H1 (cell line): ENCODE measurements at regions not wholly inside any gene's neighbourhood (a gene's known extent, or its start where the extent isn't known, plus 50 kb on each side); places are given as distances from the start of the nearest gene placed in this dataset.

Experiments used
- CTCF ChIA-PET: fragments of 300-600 bp; sonication (Branson Sonifier 250); formaldehyde crosslinking; loops from one replicate; lab custom pipeline; 2021; ENCODE audit not compliant: partially characterized antibody; lab: Charles Lee
- POLR2A ChIA-PET: fragments of 300-600 bp; sonication (Branson Sonifier 250); formaldehyde crosslinking; loops from one replicate; lab custom pipeline; 2021; ENCODE audit warnings: inconsistent platforms; ENCODE audit not compliant: partially characterized antibody; lab: Charles Lee
- DNase-seq, 2 experiments: peaks; one replicate each; pipeline versions ENCODE4 v3.0.0 to v3.0.0-alpha.2; 2010 to 2022; ENCODE audit warnings: low spot score in 2 of 2, low read depth in 1 of 2, mixed read lengths in 1 of 2
- FAIRE-seq: peaks from 2 replicates; lab custom pipeline; 2011; peaks lifted over from hg19 to GRCh38; lab: Jason Lieb, UNC
- H2AFZ ChIP-seq: 2 replicates; pipeline ENCODE4 v1.8.1; 2012; ENCODE audit warnings: low read length, inconsistent platforms
- H2AK5ac ChIP-seq: 2 replicates; pipeline ENCODE4 v1.6.1; 2013; ENCODE audit warnings: low read depth, low read length
- H2BK120ac ChIP-seq: replicated peaks from 2 replicates; pipeline ENCODE3; 2013; ENCODE audit warnings: low read depth, low read length, inconsistent platforms
- H2BK12ac ChIP-seq: 2 replicates; pipeline ENCODE4 v1.6.1; 2013; ENCODE audit warnings: low read depth, low read length
- H2BK15ac ChIP-seq: 2 replicates; pipeline ENCODE4 v1.6.1; 2013; ENCODE audit warnings: low read length
- H2BK20ac ChIP-seq: 2 replicates; pipeline ENCODE4 v1.6.1; 2013; ENCODE audit warnings: low read length
- H2BK5ac ChIP-seq: 2 replicates; pipeline ENCODE4 v1.6.1; 2013; ENCODE audit warnings: low read depth, low read length
- H3K14ac ChIP-seq: 2 replicates; pipeline ENCODE4 v1.6.1; 2013; ENCODE audit warnings: inconsistent platforms; ENCODE audit not compliant: insufficient read length
- H3K18ac ChIP-seq: 2 replicates; pipeline ENCODE4 v1.6.1; 2013; ENCODE audit warnings: low read length; ENCODE audit errors: extremely low read depth
- H3K23ac ChIP-seq: 2 replicates; pipeline ENCODE4 v1.6.1; 2013; ENCODE audit warnings: inconsistent platforms; ENCODE audit not compliant: insufficient read length
- H3K23me2 ChIP-seq: 2 replicates; pipeline ENCODE4 v1.6.1; 2013; ENCODE audit warnings: low read depth, low read length
- H3K27ac ChIP-seq: 2 replicates; pipeline ENCODE4 v1.6.1; 2011; ENCODE audit warnings: low read depth, low read length, inconsistent platforms
- H3K27me3 ChIP-seq, 4 experiments: replicated peaks in 1 of 4; 1 replicate in 1 of 4; 2 replicates in 3 of 4; pipeline versions ENCODE4 v1.6.1 to v1.8.1; 2011 to 2013; ENCODE audit warnings: low read length in 3 of 4, mild to moderate bottlenecking in 3 of 4, inconsistent platforms in 2 of 4, mixed read lengths in 2 of 4, moderate library complexity in 1 of 4; ENCODE audit not compliant: control insufficient read depth in 3 of 4, insufficient read depth in 3 of 4; ENCODE audit errors: extremely low read depth in 1 of 4
- H3K36me3 ChIP-seq, 4 experiments: 2 replicates each; pipeline versions ENCODE4 v1.6.1 to v1.8.1; 2011 to 2013; ENCODE audit warnings: mild to moderate bottlenecking in 4 of 4, low read length in 3 of 4, moderate library complexity in 2 of 4, control low read depth in 1 of 4, inconsistent platforms in 1 of 4; ENCODE audit not compliant: insufficient read depth in 4 of 4, control insufficient read depth in 2 of 4
- H3K4ac ChIP-seq: replicated peaks from 2 replicates; pipeline ENCODE3; 2013; ENCODE audit warnings: low read length, low read depth, mixed read lengths, inconsistent platforms; ENCODE audit not compliant: insufficient read length
- H3K4me1 ChIP-seq, 4 experiments: replicated peaks in 1 of 4; 1 replicate in 1 of 4; 2 replicates in 3 of 4; pipeline versions ENCODE4 v1.6.1 to v1.8.1; 2011 to 2013; ENCODE audit warnings: low read length in 3 of 4, inconsistent platforms in 2 of 4, mixed read lengths in 1 of 4; ENCODE audit not compliant: insufficient read depth in 4 of 4, control insufficient read depth in 3 of 4
- H3K4me2 ChIP-seq, 2 experiments: 2 replicates each; pipeline versions ENCODE4 v1.6.1 to v1.8.1; 2011 to 2013; ENCODE audit warnings: low read depth in 2 of 2, low read length in 2 of 2, control low read depth in 1 of 2, inconsistent platforms in 1 of 2, mild to moderate bottlenecking in 1 of 2; ENCODE audit not compliant: insufficient read depth in 1 of 2
- H3K4me3 ChIP-seq, 4 experiments: fragments of 200-600, 300-600 bp in 1 of 4; sonication (generic), shearing (Covaris generic), sonication (Bioruptor Twin) in 1 of 4; 2 replicates each; pipeline versions ENCODE4 v1.5.1 to v1.8.1; 2011 to 2016; ENCODE audit warnings: low read length in 4 of 4, low read depth in 3 of 4, control low read depth in 2 of 4, inconsistent platforms in 2 of 4, mild to moderate bottlenecking in 2 of 4, mixed read lengths in 1 of 4, moderate library complexity in 1 of 4; ENCODE audit not compliant: insufficient read depth in 2 of 4; ENCODE audit errors: extremely low read depth in 1 of 4
- H3K56ac ChIP-seq: replicated peaks from 2 replicates; pipeline ENCODE3; 2013; ENCODE audit warnings: low read depth, mild to moderate bottlenecking, mixed read lengths, low read length, inconsistent platforms; ENCODE audit not compliant: insufficient read length
- H3K79me1 ChIP-seq: 2 replicates; pipeline ENCODE4 v1.6.1; 2013; ENCODE audit warnings: low read depth, low read length, control low read depth
- H3K79me2 ChIP-seq, 2 experiments: 2 replicates each; pipeline versions ENCODE4 v1.6.1 to v1.8.1; 2012 to 2013; ENCODE audit warnings: low read length in 2 of 2, mild to moderate bottlenecking in 2 of 2, inconsistent platforms in 1 of 2; ENCODE audit not compliant: insufficient read depth in 2 of 2, control insufficient read depth in 1 of 2
- H3K9ac ChIP-seq, 4 experiments: replicated peaks in 1 of 4; 1 replicate in 1 of 4; 2 replicates in 3 of 4; pipeline versions ENCODE4 v1.6.1 to v1.8.1; 2011 to 2013; ENCODE audit warnings: low read depth in 3 of 4, low read length in 3 of 4, control low read depth in 2 of 4, mild to moderate bottlenecking in 2 of 4, moderate library complexity in 2 of 4, inconsistent platforms in 1 of 4; ENCODE audit errors: extremely low read depth in 1 of 4
- H3K9me3 ChIP-seq, 2 experiments: 2 replicates each; pipeline versions ENCODE4 v1.6.1 to v1.8.1; 2012 to 2013; ENCODE audit warnings: mild to moderate bottlenecking in 2 of 2, moderate library complexity in 2 of 2, control low read depth in 1 of 2, inconsistent platforms in 1 of 2, low read depth in 1 of 2, low read length in 1 of 2, mixed read lengths in 1 of 2; ENCODE audit not compliant: insufficient read depth in 2 of 2
- H4K20me1 ChIP-seq, 2 experiments: replicated peaks in 1 of 2; 2 replicates each; pipeline versions ENCODE3 to v1.8.1; 2011 to 2013; ENCODE audit warnings: inconsistent platforms in 2 of 2, low read length in 2 of 2, mild to moderate bottlenecking in 1 of 2; ENCODE audit not compliant: insufficient read depth in 2 of 2, control insufficient read depth in 1 of 2
- H4K5ac ChIP-seq: 2 replicates; pipeline ENCODE4 v1.6.1; 2013; ENCODE audit warnings: low read length, low read depth, mixed read lengths, inconsistent platforms; ENCODE audit not compliant: insufficient read length
- H4K8ac ChIP-seq: 2 replicates; pipeline ENCODE4 v1.8.0; 2013; ENCODE audit warnings: mild to moderate bottlenecking, moderate library complexity, low read length, inconsistent platforms; ENCODE audit not compliant: insufficient read depth; ENCODE audit errors: extremely low read depth
- H4K91ac ChIP-seq: replicated peaks from 2 replicates; pipeline ENCODE3; 2013; ENCODE audit warnings: low read length, mixed read lengths, inconsistent platforms; ENCODE audit not compliant: insufficient read length
- ATF3 ChIP-seq: IDR thresholded peaks from 2 replicates; pipeline ENCODE4 v1.6.1; 2011; ENCODE audit warnings: low read depth, mild to moderate bottlenecking, low read length; ENCODE audit not compliant: insufficient read depth
- BACH1 ChIP-seq: IDR thresholded peaks from 2 replicates; pipeline ENCODE4 v1.6.1; 2012; ENCODE audit warnings: low read length, improper control_type of control experiment
- CBX8 ChIP-seq: fragments of 300-800, 300-1000 bp; sonication (generic); IDR thresholded peaks from 2 replicates; pipeline ENCODE4 v1.7.1; 2016; ENCODE audit warnings: low read depth, low read length, borderline replicate concordance
- CHD1 ChIP-seq: IDR thresholded peaks from 2 replicates; pipeline ENCODE4 v1.6.1; 2012; ENCODE audit warnings: low read depth, low read length, improper control_type of control experiment
- NANOG ChIP-seq: IDR thresholded peaks from 2 replicates; pipeline ENCODE4 v1.6.1; 2011; ENCODE audit warnings: low read length, low read depth, mild to moderate bottlenecking, inconsistent platforms; ENCODE audit not compliant: insufficient read depth, poor library complexity, severe bottlenecking
- POLR2A ChIP-seq, 2 experiments: IDR thresholded peaks; 1 replicate in 1 of 2; 2 replicates in 1 of 2; pipeline ENCODE4 v1.6.1; 2011; ENCODE audit warnings: low read depth in 2 of 2, low read length in 2 of 2, mild to moderate bottlenecking in 2 of 2; ENCODE audit errors: control extremely low read depth in 1 of 2
- RXRA ChIP-seq: IDR thresholded peaks from 2 replicates; pipeline ENCODE4 v1.6.1; 2011; ENCODE audit warnings: low read depth, mild to moderate bottlenecking, low read length, moderate library complexity; ENCODE audit not compliant: insufficient read depth
- SP1 ChIP-seq: IDR thresholded peaks from 2 replicates; pipeline ENCODE4 v1.6.1; 2011; ENCODE audit warnings: low read depth, low read length
- SP2 ChIP-seq: IDR thresholded peaks from 2 replicates; pipeline ENCODE4 v1.6.1; 2012; ENCODE audit warnings: mild to moderate bottlenecking, low read length, inconsistent platforms
- SUZ12 ChIP-seq: fragments of 200-600 bp; sonication (generic); IDR thresholded peaks from 2 replicates; pipeline ENCODE4 v1.6.1; 2012; ENCODE audit warnings: mild to moderate bottlenecking, inconsistent platforms, low read length, moderate library complexity, mixed read lengths
- TEAD4 ChIP-seq: IDR thresholded peaks from 2 replicates; pipeline ENCODE4 v1.6.1; 2012; ENCODE audit warnings: low read depth, low read length, inconsistent platforms, mixed read lengths
- WGBS, 2 experiments: shearing (Covaris generic) in 1 of 2; methylation state at CpG; one replicate each; pipeline versions ENCODE4 v1.1.6 to v1.1.7; 2013 to 2015; ENCODE audit warnings: low lambda C conversion rate in 2 of 2, mixed read lengths in 2 of 2, inconsistent platforms in 1 of 2, low coverage in 1 of 2, missing lambda C conversion rate in 1 of 2; ENCODE audit not compliant: insufficient replicate concordance in 2 of 2, insufficient coverage in 1 of 2, insufficient read length in 1 of 2; ENCODE audit errors: extremely low coverage in 1 of 2, missing lambda C conversion rate in 1 of 2; 5-methylcytosine and 5-hydroxymethylcytosine counted together

- Histone ChIP-seq H3K79me1 (no peaks in the 10 kb centered on the region), H2BK12ac (no peak overlapping the region), H3K79me2 (no peaks in the 10 kb centered on the region), H3K4me3 (no peak overlapping the region), H3K23me2 (no peaks in the 10 kb centered on the region), H2AK5ac (no peak overlapping the region), H3K36me3 (no peaks in the 10 kb centered on the region), H3K27me3 (no peaks in the 10 kb centered on the region), H2BK5ac (no peak overlapping the region), H4K8ac (no peak overlapping the region), H3K4me1 (no peaks in the 10 kb centered on the region), H4K20me1 (no peaks in the 10 kb centered on the region), H3K4ac (no peak overlapping the region), H3K27ac (no peak overlapping the region), H2BK20ac (no peak overlapping the region), H2BK15ac (no peak overlapping the region), H2BK120ac (no peak overlapping the region), H3K9me3 (peaks cover 0 to 4% of the 10 kb centered on the region in 2 experiments; a peak in 2 of 4 replicates), H3K23ac (no peak overlapping the region), H4K91ac (no peak overlapping the region), H3K56ac (no peak overlapping the region), H3K18ac (no peak overlapping the region), H3K9ac (no peak overlapping the region), H3K14ac (no peak overlapping the region), H2AFZ (no peak overlapping the region), H4K5ac (no peak overlapping the region), H3K4me2 (no peak overlapping the region)
- ChIA-PET CTCF (interaction anchor here (0.6 kb wide), 1 partner anchor 8 kb away, joined by 3 read pairs; no protein-coding TSS in a partner anchor), POLR2A (no interaction called here)
- no peak for TF ChIP-seq BACH1
- no peak for TF ChIP-seq TEAD4
- TF ChIP-seq POLR2A (IDR thresholded peaks at IDR 0.05; ENCODE audit: control extremely low read depth in 1 of 2, low read depth in 2 of 2, low read length in 2 of 2) = no peak
- TF ChIP-seq CHD1 = no peak
- TF ChIP-seq CBX8 = no peak
- TF ChIP-seq RXRA = no peak
- no peak for TF ChIP-seq SP1
- TF ChIP-seq ATF3 = no peak
- no peak for TF ChIP-seq SUZ12
- no peak for TF ChIP-seq SP2
- no peak for TF ChIP-seq NANOG
- 91% methylated on average over 2 of the region's 2 CpGs; no CpG with 5 or more reads in 1 of the 2 experiments for WGBS, 2 experiments
- DNase-seq = no peak
- FAIRE-seq = no peak
These were observed 66.6 kb upstream of the TOPAZ1 start for GRCh38 chr3:44175070-44175469.
